PC-3 (cell line): ENCODE measurements at regions not wholly inside any gene's neighbourhood (a gene's known extent, or its start where the extent isn't known, plus 50 kb on each side); places are given as distances from the start of the nearest gene placed in this dataset.

Experiments
- EZH2 ChIP-seq: fragments of 300-600 bp; sonication (generic); IDR thresholded peaks from one replicate; pipeline ENCODE4 v1.6.1; 2017; ENCODE audit warnings: antibody characterized with exemption, mild to moderate bottlenecking, low read length; ENCODE audit not compliant: unreplicated experiment
- TF ChIP-seq, protein P1 (sequence below): fragments of 300-600 bp; sonication (generic); conservative IDR thresholded peaks from 2 replicates; pipeline ENCODE4 v1.5.1; 2017; ENCODE audit warnings: antibody characterized with exemption, low read depth, mild to moderate bottlenecking, low read length

DNA sequence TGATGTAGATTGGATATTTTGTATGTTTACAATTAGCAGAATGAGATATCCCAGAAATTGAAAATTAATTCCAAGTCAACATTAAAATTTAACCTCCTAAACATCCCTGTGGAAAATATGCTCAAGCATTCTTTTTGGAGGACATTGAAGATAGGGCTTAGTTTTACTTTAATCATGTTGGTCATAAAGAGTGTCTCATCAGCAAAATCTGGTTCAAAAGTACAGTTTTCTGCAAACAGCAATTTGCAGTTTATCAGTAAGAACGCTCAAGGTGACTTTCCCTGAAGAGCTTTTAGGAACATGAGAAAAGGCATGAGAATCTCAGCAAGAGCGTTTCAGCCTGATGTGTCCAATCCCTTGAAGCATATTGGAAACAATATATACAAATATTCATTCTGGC lies 889.8 kb downstream of the CENPC start:
- TF ChIP-seq, protein P1, sequence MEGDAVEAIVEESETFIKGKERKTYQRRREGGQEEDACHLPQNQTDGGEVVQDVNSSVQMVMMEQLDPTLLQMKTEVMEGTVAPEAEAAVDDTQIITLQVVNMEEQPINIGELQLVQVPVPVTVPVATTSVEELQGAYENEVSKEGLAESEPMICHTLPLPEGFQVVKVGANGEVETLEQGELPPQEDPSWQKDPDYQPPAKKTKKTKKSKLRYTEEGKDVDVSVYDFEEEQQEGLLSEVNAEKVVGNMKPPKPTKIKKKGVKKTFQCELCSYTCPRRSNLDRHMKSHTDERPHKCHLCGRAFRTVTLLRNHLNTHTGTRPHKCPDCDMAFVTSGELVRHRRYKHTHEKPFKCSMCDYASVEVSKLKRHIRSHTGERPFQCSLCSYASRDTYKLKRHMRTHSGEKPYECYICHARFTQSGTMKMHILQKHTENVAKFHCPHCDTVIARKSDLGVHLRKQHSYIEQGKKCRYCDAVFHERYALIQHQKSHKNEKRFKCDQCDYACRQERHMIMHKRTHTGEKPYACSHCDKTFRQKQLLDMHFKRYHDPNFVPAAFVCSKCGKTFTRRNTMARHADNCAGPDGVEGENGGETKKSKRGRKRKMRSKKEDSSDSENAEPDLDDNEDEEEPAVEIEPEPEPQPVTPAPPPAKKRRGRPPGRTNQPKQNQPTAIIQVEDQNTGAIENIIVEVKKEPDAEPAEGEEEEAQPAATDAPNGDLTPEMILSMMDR: no peak
- no peak for TF ChIP-seq EZH2
